ENCODE measurements at regions not wholly inside any gene's neighbourhood (a gene's known extent, or its start where the extent isn't known, plus 50 kb on each side); places are given as distances from the start of the nearest gene placed in this dataset.

DNA sequence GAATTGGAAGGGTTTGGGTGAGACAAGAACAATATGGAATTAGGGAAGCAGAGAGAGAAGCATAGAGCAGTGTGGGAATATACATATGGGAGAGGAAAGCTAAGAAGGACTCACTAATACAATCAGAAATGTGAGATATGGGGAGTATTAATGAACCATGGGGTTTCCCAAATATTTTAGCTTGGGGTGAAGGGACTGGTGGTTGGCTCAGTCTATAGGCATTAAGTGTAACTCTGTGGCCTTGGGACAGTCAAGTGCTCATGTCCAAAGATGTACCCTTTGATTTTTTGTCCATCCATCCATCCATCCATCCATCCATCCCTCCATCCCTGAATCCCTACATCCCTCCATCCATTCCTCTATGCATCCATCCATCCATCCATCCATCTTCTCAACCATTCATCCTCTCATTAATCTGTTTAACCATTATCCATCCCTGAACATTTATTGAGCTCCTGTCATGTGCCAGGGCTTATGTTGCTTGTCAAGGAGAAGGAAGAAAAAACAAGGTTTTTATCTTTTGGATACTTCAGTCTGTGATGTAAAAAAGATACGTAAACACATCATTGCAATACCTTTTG is 263.4 kb upstream of the CHD6 start:
- no peak for TF ChIP-seq ZNF274 (IDR thresholded peaks at IDR 0.05; ENCODE audit: low read depth, low read length)
- no peak overlapping the region for H3K4me3 ChIP-seq (ENCODE audit: low read length)

GRCh38 chr20:41879123-41879522 is 260.9 kb upstream of the CHD6 start:
- TF ChIP-seq ZNF274 (IDR thresholded peaks at IDR 0.05; ENCODE audit: low read depth, low read length): no peak
- H3K4me3 ChIP-seq (ENCODE audit: low read length): no peak overlapping the region

- TF ChIP-seq ZNF274 (IDR thresholded peaks at IDR 0.05; ENCODE audit: low read depth, low read length): no peak
- no peak overlapping the region for H3K4me3 ChIP-seq (ENCODE audit: low read length)
Observed at GRCh38 chr20:41877911-41878310, 259.7 kb upstream of the CHD6 start.

- H3K4me3 ChIP-seq (ENCODE audit: low read length): no peak overlapping the region
- TF ChIP-seq ZNF274 (IDR thresholded peaks at IDR 0.05; ENCODE audit: low read depth, low read length): no peak
Observed at GRCh38 chr20:41874658-41875057, 256.5 kb upstream of the CHD6 start.

DNA sequence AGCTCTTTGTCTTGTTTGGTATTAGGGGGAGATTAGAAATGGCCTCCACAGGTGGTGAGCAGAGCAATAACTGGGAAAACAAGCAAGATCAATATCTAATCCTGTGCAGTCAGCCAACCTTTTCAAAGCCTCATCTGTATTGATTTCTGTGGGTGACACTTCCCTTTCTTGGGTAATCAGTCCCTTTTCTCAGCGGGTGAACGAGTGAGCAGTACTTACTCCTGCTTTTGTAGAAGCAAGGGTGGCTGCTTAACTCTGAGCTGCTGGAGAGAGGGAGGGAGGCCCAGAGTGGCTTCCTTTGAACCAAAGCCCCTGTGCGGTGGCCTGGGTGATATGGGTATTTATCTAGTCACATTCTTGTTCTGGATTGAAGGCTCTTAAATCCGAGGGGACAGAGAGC is 254.8 kb upstream of the CHD6 start:
- no peak overlapping the region for H3K4me3 ChIP-seq (ENCODE audit: low read length)
- no peak for TF ChIP-seq ZNF274 (IDR thresholded peaks at IDR 0.05; ENCODE audit: low read depth, low read length)

DNA sequence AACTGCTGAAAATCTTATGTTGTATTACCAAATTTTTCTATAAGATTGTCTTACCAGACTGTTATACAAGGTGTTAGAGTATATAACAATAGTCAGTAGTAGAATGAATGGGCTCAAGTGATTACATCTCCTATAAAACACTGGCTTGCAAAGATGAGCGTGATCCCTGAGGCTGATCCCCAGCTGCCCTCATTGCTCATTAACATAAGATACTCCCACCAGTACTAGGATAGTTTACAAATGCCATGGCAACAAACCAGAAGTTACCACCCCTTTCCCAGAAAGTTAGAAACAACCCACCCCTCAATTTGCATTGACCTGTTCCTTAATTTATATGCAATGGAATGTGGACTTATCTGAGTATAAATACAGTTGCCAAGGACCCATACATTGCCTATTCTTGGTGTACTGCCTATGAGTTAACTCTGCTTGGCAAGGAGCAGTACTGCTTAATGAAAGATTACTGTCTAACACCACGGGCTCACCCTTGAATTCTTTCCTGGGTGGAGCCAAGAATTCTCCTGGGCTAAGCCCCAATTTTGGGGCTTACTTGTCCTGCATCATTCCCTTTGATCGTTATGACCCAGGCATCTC is 252.8 kb upstream of the CHD6 start:
- H3K4me3 ChIP-seq (ENCODE audit: low read length): no peak overlapping the region

DNA sequence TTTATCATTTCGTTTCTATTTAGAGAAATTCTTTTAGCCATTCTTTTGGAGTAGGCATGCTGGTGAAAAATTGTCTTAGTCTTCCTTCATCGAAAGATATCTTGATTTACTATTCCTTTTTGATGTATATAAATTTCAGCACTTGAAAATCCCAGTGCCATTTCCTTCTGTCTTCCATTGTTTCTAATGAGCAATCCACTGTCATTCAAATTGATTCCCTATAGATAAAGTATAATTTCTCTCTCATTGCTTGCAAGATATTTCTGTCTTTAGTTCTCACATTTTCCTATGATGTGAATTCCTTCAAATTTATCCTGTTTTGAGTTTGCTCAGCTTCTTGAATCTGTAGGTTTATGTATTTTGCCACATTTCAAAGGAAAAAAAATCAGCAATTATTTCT is 251.1 kb upstream of the CHD6 start:
- no peak for TF ChIP-seq ZNF274 (IDR thresholded peaks at IDR 0.05; ENCODE audit: low read depth, low read length)
- no peak overlapping the region for H3K4me3 ChIP-seq (ENCODE audit: low read length)

More for the DNA sequence above, 252.8 kb upstream of the CHD6 start:
- TF ChIP-seq ZNF274 (IDR thresholded peaks at IDR 0.05; ENCODE audit: low read depth, low read length): no peak

- TF ChIP-seq ZNF274 (IDR thresholded peaks at IDR 0.05; ENCODE audit: low read depth, low read length): no peak
- no peak overlapping the region for H3K4me3 ChIP-seq (ENCODE audit: low read length)
Observed at GRCh38 chr20:41865938-41866337, 247.8 kb upstream of the CHD6 start.

DNA sequence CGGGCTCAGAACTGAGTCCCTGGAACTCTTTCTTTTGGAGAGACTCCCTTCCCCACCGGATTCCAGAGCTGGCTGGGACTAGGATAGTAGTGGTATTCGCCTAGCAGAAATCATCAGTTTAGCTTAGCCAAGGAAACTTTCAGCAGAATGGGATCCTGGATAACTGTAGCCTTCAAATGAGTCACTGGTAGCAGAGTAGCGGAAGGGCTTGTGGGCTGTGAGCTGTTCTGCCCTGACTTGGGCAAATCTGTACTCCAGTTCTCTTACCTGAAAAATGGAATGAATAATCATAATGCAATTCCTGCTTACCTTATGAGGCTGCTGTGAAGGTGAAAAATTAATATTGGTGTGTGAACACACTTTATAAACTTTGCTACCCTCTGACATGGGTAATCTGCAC is 244.3 kb upstream of the CHD6 start:
- H3K4me3 ChIP-seq (ENCODE audit: low read length): no peak overlapping the region
- no peak for TF ChIP-seq ZNF274 (IDR thresholded peaks at IDR 0.05; ENCODE audit: low read depth, low read length)

DNA sequence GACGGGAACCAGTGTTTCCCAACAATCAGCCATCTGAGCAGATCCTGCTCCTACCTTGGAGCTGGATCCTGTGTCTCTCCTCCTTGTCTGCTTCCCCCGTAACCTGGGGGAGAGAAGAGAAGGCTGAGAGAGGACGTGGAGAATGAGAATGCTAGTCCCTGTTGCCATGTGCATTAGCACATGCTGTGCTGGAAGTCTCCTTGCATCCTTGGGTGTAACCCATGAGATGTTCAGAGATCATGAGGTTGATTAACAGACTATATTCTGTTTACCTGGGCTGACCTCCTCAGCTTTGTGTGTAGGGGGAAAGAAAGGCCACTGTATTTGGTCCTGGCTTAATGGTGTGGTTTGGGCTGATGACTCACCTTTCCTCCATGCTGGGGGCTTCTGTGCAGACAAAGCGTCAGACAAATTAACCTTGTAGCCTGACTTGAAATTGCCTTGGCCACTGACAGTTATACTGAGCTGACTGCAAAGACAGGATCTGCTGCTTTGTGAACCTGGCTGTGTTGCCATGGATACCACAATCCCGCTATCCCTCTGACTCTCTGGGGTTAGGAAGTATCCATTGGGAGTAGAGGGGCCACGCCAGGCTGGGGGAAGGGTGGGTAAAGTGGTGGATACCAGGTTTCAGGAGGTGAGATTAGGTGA is 243.7 kb upstream of the CHD6 start:
- H3K4me3 ChIP-seq (ENCODE audit: low read length): no peak overlapping the region
- TF ChIP-seq ZNF274 (IDR thresholded peaks at IDR 0.05; ENCODE audit: low read depth, low read length): no peak

- TF ChIP-seq ZNF274 (IDR thresholded peaks at IDR 0.05; ENCODE audit: low read depth, low read length): no peak
Observed at GRCh38 chr20:41854765-41855164, 236.6 kb upstream of the CHD6 start.

GRCh38 chr20:41853806-41854205 is 235.6 kb upstream of the CHD6 start:
- TF ChIP-seq ZNF274 (IDR thresholded peaks at IDR 0.05; ENCODE audit: low read depth, low read length): no peak
- H3K4me3 ChIP-seq (ENCODE audit: low read length): no peak overlapping the region

More at GRCh38 chr20:41854765-41855164, 236.6 kb upstream of the CHD6 start:
- no peak overlapping the region for H3K4me3 ChIP-seq (ENCODE audit: low read length)

DNA sequence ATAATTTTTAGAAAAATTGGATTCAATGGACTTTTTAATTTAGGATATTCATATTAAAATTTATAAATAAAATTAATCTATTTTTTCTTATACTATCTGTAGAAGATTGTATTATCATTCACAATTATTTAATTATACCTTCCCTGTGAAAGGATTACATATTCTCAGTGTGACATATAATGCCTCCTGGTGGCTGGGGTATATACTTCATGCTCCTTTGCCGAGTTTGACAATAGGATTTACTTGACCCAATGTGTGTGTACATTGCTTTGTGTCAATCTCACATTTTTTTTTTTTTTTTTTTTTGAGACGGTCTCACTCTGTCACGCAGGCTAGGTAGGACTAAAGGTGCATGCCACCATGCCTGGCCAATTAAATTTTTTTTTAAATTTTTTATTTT is 230.0 kb upstream of the CHD6 start:
- H3K4me3 ChIP-seq (ENCODE audit: low read length): no peak overlapping the region
- no peak for TF ChIP-seq ZNF274 (IDR thresholded peaks at IDR 0.05; ENCODE audit: low read depth, low read length)

- H3K4me3 ChIP-seq (ENCODE audit: low read length): no peak overlapping the region
- TF ChIP-seq ZNF274 (IDR thresholded peaks at IDR 0.05; ENCODE audit: low read depth, low read length): no peak
Observed at GRCh38 chr20:41837669-41838224, 219.6 kb upstream of the CHD6 start.

DNA sequence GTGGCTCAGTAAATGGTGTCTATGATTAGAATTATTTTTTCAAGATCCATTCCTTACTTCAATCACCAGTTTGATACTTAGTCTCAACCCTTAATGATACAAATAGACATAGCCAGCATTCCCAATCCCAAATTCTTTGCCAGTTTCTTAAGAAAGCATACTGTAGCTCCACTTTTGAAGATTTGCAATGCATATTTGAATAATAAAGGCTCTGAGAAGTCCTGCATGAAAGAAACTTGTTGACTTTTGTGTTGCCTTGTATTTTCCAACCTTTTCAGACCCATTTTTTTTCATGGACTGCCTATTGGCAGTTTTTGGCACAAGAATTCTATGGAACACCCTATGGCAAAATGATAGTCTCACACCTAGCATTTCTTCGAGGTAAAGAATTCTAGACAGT is 215.6 kb upstream of the CHD6 start:
- no peak for TF ChIP-seq ZNF274 (IDR thresholded peaks at IDR 0.05; ENCODE audit: low read depth, low read length)
- H3K4me3 ChIP-seq (ENCODE audit: low read length): no peak overlapping the region

All from GM08714 (cell line).